Endothelial cell of umbilical vein (primary cell): ENCODE measurements at regions not wholly inside any gene's neighbourhood (a gene's known extent, or its start where the extent isn't known, plus 50 kb on each side); places are given as distances from the start of the nearest gene placed in this dataset.

ENCODE experiments used
- BruUV-seq: library from RNA; stranded (reverse); fragments of 400-500 nt; replicated peaks from 2 replicates; lab custom pipeline; 2021; lab: Mats Ljungman, UMichigan
- CTCF ChIA-PET: fragments of 300-600, 350-600 bp; sonication (Branson Sonifier 250); formaldehyde crosslinking; loops from one replicate; lab custom pipeline; 2021; ENCODE audit warnings: antibody characterized with exemption, inconsistent platforms; lab: Charles Lee
- POLR2A ChIA-PET: fragments of 300-600, 350-600 bp; sonication (Branson Sonifier 250); formaldehyde crosslinking; loops from one replicate; lab custom pipeline; 2021; ENCODE audit warnings: antibody characterized with exemption, inconsistent platforms; lab: Charles Lee
- DNase-seq: peaks from one replicate; pipeline ENCODE4 v3.0.0-alpha.2; 2011; ENCODE audit warnings: low read depth, low spot score
- FAIRE-seq: peaks from 2 replicates; lab custom pipeline; 2011; peaks lifted over from hg19 to GRCh38; lab: Jason Lieb, UNC
- H2AFZ ChIP-seq: 2 replicates; pipeline ENCODE4 v1.6.0; 2012; ENCODE audit warnings: low read depth, low read length, control low read depth, inconsistent platforms
- H3K27ac ChIP-seq: 2 replicates; pipeline ENCODE4 v1.5.1; 2011; ENCODE audit warnings: low read depth, mild to moderate bottlenecking, control low read depth, low read length, moderate library complexity; ENCODE audit not compliant: insufficient read depth
- H3K27me3 ChIP-seq, 2 experiments: 2 replicates each; pipeline versions ENCODE4 v1.6.0 to v1.6.1; 2011; ENCODE audit warnings: low read length in 2 of 2, mixed read lengths in 1 of 2; ENCODE audit not compliant: control insufficient read depth in 2 of 2, insufficient read depth in 2 of 2
- H3K36me3 ChIP-seq, 2 experiments: 2 replicates in 1 of 2; 3 replicates in 1 of 2; pipeline ENCODE4 v1.5.1; 2011; ENCODE audit warnings: low read length in 2 of 2, mild to moderate bottlenecking in 1 of 2, moderate library complexity in 1 of 2; ENCODE audit not compliant: control insufficient read depth in 2 of 2, insufficient read depth in 2 of 2; ENCODE audit errors: extremely low read depth in 1 of 2
- H3K4me1 ChIP-seq: 3 replicates; pipeline ENCODE4 v1.5.1; 2011; ENCODE audit warnings: mild to moderate bottlenecking, low read length; ENCODE audit not compliant: control insufficient read depth, insufficient read depth; ENCODE audit errors: extremely low read depth
- H3K4me2 ChIP-seq: 2 replicates; pipeline ENCODE4 v1.6.1; 2011; ENCODE audit warnings: low read length, control low read depth, mixed read lengths; ENCODE audit not compliant: insufficient read depth
- H3K4me3 ChIP-seq, 3 experiments: fragments of 200-600 bp in 1 of 3; sonication (generic), shearing (Covaris generic) in 1 of 3; replicated peaks in 1 of 3; 2 replicates each; pipeline ENCODE4 v1.5.1; 2011 to 2016; ENCODE audit warnings: control low read depth in 3 of 3, low read length in 3 of 3, mild to moderate bottlenecking in 2 of 3, inconsistent platforms in 1 of 3, low read depth in 1 of 3, moderate library complexity in 1 of 3; ENCODE audit not compliant: insufficient read depth in 1 of 3
- H3K79me2 ChIP-seq: 2 replicates; pipeline ENCODE4 v1.6.0; 2012; ENCODE audit warnings: low read length, inconsistent platforms; ENCODE audit not compliant: control insufficient read depth, insufficient read depth
- H3K9ac ChIP-seq: replicated peaks from 2 replicates; pipeline ENCODE3; 2011; ENCODE audit warnings: low read length, control low read depth; ENCODE audit not compliant: insufficient read depth; ENCODE audit errors: extremely low read depth
- H3K9me1 ChIP-seq: replicated peaks from 3 replicates; pipeline ENCODE4 v1.6.0; 2011; ENCODE audit warnings: mild to moderate bottlenecking, low read length; ENCODE audit not compliant: control insufficient read depth, insufficient read depth; ENCODE audit errors: extremely low read depth
- H3K9me3 ChIP-seq: replicated peaks from 2 replicates; pipeline ENCODE4 v1.5.1; 2012; ENCODE audit warnings: low read length, inconsistent platforms; ENCODE audit not compliant: control insufficient read depth, insufficient read depth
- H4K20me1 ChIP-seq: replicated peaks from 2 replicates; pipeline ENCODE3; 2011; ENCODE audit warnings: mild to moderate bottlenecking, low read length; ENCODE audit not compliant: control insufficient read depth, insufficient read depth; ENCODE audit errors: extremely low read depth
- EZH2 ChIP-seq: IDR thresholded peaks from 2 replicates; pipeline ENCODE4 v1.6.1; 2012; ENCODE audit warnings: borderline replicate concordance, low read depth, mild to moderate bottlenecking, moderate library complexity, low read length, inconsistent platforms; ENCODE audit not compliant: severe bottlenecking
- FOS ChIP-seq: IDR thresholded peaks from 2 replicates; pipeline ENCODE4 v1.6.1; 2011; ENCODE audit warnings: mild to moderate bottlenecking, low read length, moderate library complexity, borderline replicate concordance; ENCODE audit not compliant: insufficient read depth
- GATA2 ChIP-seq: IDR thresholded peaks from 2 replicates; pipeline ENCODE4 v1.7.0; 2011; ENCODE audit warnings: low read depth, mild to moderate bottlenecking, moderate library complexity, mixed read lengths, low read length; ENCODE audit not compliant: insufficient read length, insufficient read depth
- JUN ChIP-seq: IDR thresholded peaks from 2 replicates; pipeline ENCODE4 v1.6.1; 2011; ENCODE audit warnings: borderline replicate concordance, low read depth; ENCODE audit not compliant: insufficient read length, insufficient read depth
- MYC ChIP-seq: IDR thresholded peaks from one replicate; pipeline ENCODE4 v1.6.1; 2011; ENCODE audit warnings: mild to moderate bottlenecking, low read depth, low read length
- POLR2A ChIP-seq: IDR thresholded peaks from 2 replicates; pipeline ENCODE4 v1.6.1; 2012; ENCODE audit warnings: low read depth, mild to moderate bottlenecking, control low read depth, low read length
- POLR2AphosphoS5 ChIP-seq: IDR thresholded peaks from 2 replicates; pipeline ENCODE4 v1.6.1; 2012; ENCODE audit warnings: low read depth, mild to moderate bottlenecking, control low read depth, low read length, moderate library complexity; ENCODE audit not compliant: insufficient read depth
- dilution Hi-C: fragments of 300-500 bp; cut with MboI; formaldehyde crosslinking; loops from one replicate; pipeline ENCODE4 v1.15.0; 2019; ENCODE audit warnings: low sequenced_read_pairs; ENCODE audit not compliant: extremely low pct_ligation_motif_present
- intact Hi-C: fragments of 100-400 bp; cut with micrococcal nuclease; formaldehyde crosslinking; loops from one replicate; pipeline ENCODE4 v1.10.0; 2022
- TF ChIP-seq, protein P1 (sequence below), 2 donors: IDR thresholded peaks; 1 replicate in 1 of 2; 2 replicates in 1 of 2; pipeline ENCODE4 v1.5.1; 2011; ENCODE audit warnings: low read length in 2 of 2, mild to moderate bottlenecking in 2 of 2, moderate library complexity in 2 of 2, control low read depth in 1 of 2, inconsistent platforms in 1 of 2, low read depth in 1 of 2; ENCODE audit not compliant: insufficient read depth in 1 of 2; ENCODE audit errors: extremely low read depth in 1 of 2
- TF ChIP-seq, protein P2 (sequence below): IDR thresholded peaks from 2 replicates; pipeline ENCODE4 v1.6.1; 2011; ENCODE audit not compliant: insufficient read depth, insufficient read length

DNA sequence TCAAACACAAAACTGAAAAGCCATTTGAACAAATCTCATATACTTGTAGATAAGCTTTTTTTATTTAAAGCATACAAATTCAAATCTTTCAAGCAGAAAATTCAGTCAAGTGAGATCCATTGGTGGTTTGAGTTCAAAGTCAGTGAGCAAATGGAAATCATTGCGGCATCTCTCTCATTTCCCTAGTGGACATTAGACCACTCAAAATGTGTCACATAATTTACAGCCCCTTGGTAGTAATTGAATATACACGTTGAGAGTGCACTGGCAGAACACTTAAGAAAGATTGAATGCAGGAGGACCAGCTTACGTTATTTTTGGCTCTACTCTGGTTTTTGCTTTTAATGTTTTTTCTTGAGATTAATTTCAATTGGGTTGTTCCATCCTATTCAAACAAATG, 633.7 kb downstream of the USP25 start:
- Histone ChIP-seq H3K27ac (no peak overlapping the region), H3K9me3 (no peaks in the 10 kb centered on the region), H2AFZ (no peak overlapping the region), H3K4me2 (no peak overlapping the region), H3K27me3 (no peaks in the 10 kb centered on the region), H3K9ac (no peak overlapping the region), H3K36me3 (no peaks in the 10 kb centered on the region), H4K20me1 (no peaks in the 10 kb centered on the region), H3K79me2 (no peaks in the 10 kb centered on the region), H3K4me1 (no peaks in the 10 kb centered on the region), H3K4me3 (no peak overlapping the region), H3K9me1 (no peaks in the 10 kb centered on the region)
- DNase-seq = no peak
- ChIA-PET CTCF (interaction anchor here (1.0 to 1.3 kb wide), 4 partner anchors 16 to 169 kb away, joined by 3 read pairs; no protein-coding TSS in a partner anchor), POLR2A (no interaction called here)
- intact Hi-C loops (no loop called here), dilution Hi-C loops (no loop called here)
- no TSS peak for BruUV-seq
- FAIRE-seq = no peak
- TF ChIP-seq, protein P1, sequence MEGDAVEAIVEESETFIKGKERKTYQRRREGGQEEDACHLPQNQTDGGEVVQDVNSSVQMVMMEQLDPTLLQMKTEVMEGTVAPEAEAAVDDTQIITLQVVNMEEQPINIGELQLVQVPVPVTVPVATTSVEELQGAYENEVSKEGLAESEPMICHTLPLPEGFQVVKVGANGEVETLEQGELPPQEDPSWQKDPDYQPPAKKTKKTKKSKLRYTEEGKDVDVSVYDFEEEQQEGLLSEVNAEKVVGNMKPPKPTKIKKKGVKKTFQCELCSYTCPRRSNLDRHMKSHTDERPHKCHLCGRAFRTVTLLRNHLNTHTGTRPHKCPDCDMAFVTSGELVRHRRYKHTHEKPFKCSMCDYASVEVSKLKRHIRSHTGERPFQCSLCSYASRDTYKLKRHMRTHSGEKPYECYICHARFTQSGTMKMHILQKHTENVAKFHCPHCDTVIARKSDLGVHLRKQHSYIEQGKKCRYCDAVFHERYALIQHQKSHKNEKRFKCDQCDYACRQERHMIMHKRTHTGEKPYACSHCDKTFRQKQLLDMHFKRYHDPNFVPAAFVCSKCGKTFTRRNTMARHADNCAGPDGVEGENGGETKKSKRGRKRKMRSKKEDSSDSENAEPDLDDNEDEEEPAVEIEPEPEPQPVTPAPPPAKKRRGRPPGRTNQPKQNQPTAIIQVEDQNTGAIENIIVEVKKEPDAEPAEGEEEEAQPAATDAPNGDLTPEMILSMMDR (IDR thresholded peaks at IDR 0.05; ENCODE audit: extremely low read depth in 1 of 2, insufficient read depth in 1 of 2, low read depth in 1 of 2, low read length in 2 of 2) = no peak
- TF ChIP-seq FOS = no peak
- no peak for TF ChIP-seq EZH2
- TF ChIP-seq POLR2A = no peak
- no peak for TF ChIP-seq GATA2
- no peak for TF ChIP-seq MYC
- TF ChIP-seq JUN = no peak
- TF ChIP-seq POLR2AphosphoS5 = no peak
- TF ChIP-seq, protein P2, sequence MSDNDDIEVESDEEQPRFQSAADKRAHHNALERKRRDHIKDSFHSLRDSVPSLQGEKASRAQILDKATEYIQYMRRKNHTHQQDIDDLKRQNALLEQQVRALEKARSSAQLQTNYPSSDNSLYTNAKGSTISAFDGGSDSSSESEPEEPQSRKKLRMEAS = no peak
